HepG2 (cell line): ENCODE measurements at regions not wholly inside any gene's neighbourhood (a gene's known extent, or its start where the extent isn't known, plus 50 kb on each side); places are given as distances from the start of the nearest gene placed in this dataset.
A peak's percentile ranks its signal among the peaks of the same experiment; 100 is the strongest.

Experiments used
- ATAC-seq: fragments of 200-7000 bp; cut with Tn5 transposase; 3 replicates; pipeline ENCODE4 v1.9.1; 2020; ENCODE audit warnings: mild to moderate bottlenecking, moderate library complexity
- BruUV-seq: library from RNA; stranded (reverse); fragments of 400-500 nt; replicated peaks from 2 replicates; lab custom pipeline; 2021; lab: Mats Ljungman, UMichigan
- CTCF ChIA-PET: fragments of 300-600 bp; formaldehyde crosslinking; extraction: SDS; loops from one replicate; lab custom pipeline; 2021; ENCODE audit warnings: low total read pairs, inconsistent platforms, low intra/inter-chr PET ratio; lab: Yijun Ruan, JAX
- POLR2A ChIA-PET: fragments of 350-600 bp; sonication (Branson Sonifier 250); formaldehyde crosslinking; loops from one replicate; lab custom pipeline; 2020; ENCODE audit warnings: antibody characterized with exemption, inconsistent platforms; lab: Yijun Ruan, JAX
- DNase-seq: peaks from one replicate; pipeline ENCODE4 v3.0.0-alpha.2; 2015; ENCODE audit warnings: low spot score
- FAIRE-seq: peaks from 3 replicates; lab custom pipeline; 2011; peaks lifted over from hg19 to GRCh38; lab: Jason Lieb, UNC
- H2AFZ ChIP-seq: one replicate; pipeline ENCODE4 v1.6.1; 2011; ENCODE audit warnings: low read length, inconsistent platforms
- H3K27ac ChIP-seq: fragments of 300-600 bp; 3 replicates; pipeline ENCODE4 v1.8.0; 2011; ENCODE audit warnings: mixed run types, mild to moderate bottlenecking, mixed read lengths, low read length, inconsistent platforms; ENCODE audit not compliant: insufficient read depth; ENCODE audit errors: extremely low read length
- H3K27me3 ChIP-seq, 2 experiments: fragments of 200-600 bp in 1 of 2; 2 replicates in 1 of 2; 3 replicates in 1 of 2; pipeline versions ENCODE4 v1.6.0 to v1.8.0; 2011; ENCODE audit warnings: low read length in 2 of 2, mild to moderate bottlenecking in 2 of 2, moderate library complexity in 2 of 2, inconsistent platforms in 1 of 2; ENCODE audit not compliant: insufficient read depth in 2 of 2, control insufficient read depth in 1 of 2
- H3K36me3 ChIP-seq, 2 experiments: fragments of 200-600 bp in 1 of 2; replicated peaks in 1 of 2; 2 replicates in 1 of 2; 3 replicates in 1 of 2; pipeline versions ENCODE4 v1.5.1 to v1.8.0; 2011; ENCODE audit warnings: low read length in 2 of 2, inconsistent platforms in 1 of 2; ENCODE audit not compliant: insufficient read depth in 2 of 2, control insufficient read depth in 1 of 2
- H3K4me1 ChIP-seq: 2 replicates; pipeline ENCODE4 v1.5.1; 2012; ENCODE audit warnings: low read length, inconsistent platforms; ENCODE audit not compliant: insufficient read depth
- H3K4me2 ChIP-seq: 2 replicates; pipeline ENCODE4 v1.6.0; 2011; ENCODE audit warnings: low read depth, low read length, inconsistent platforms
- H3K4me3 ChIP-seq, 3 experiments: fragments of 200-600 bp in 1 of 3; sonication (generic), shearing (Covaris generic) in 1 of 3; replicated peaks in 1 of 3; 2 replicates each; pipeline ENCODE4 v1.5.1; 2011 to 2016; ENCODE audit warnings: low read length in 3 of 3, inconsistent platforms in 2 of 3, low read depth in 2 of 3, mild to moderate bottlenecking in 2 of 3, control low read depth in 1 of 3, mixed read lengths in 1 of 3; ENCODE audit not compliant: insufficient read depth in 1 of 3
- H3K79me2 ChIP-seq: one replicate; pipeline ENCODE4 v1.6.1; 2011; ENCODE audit warnings: low read length, inconsistent platforms; ENCODE audit not compliant: insufficient read depth
- H3K9ac ChIP-seq: 2 replicates; pipeline ENCODE4 v1.6.0; 2011; ENCODE audit warnings: mild to moderate bottlenecking, low read depth, low read length, inconsistent platforms; ENCODE audit not compliant: insufficient read depth
- H3K9me3 ChIP-seq: 2 replicates; pipeline ENCODE4 v1.5.1; 2012; ENCODE audit warnings: mild to moderate bottlenecking, low read length
- H4K20me1 ChIP-seq: 2 replicates; pipeline ENCODE4 v1.6.0; 2011; ENCODE audit warnings: inconsistent platforms, mild to moderate bottlenecking, low read length, moderate library complexity; ENCODE audit not compliant: insufficient read depth
- HOMEZ ChIP-seq: IDR thresholded peaks from 2 replicates; pipeline ENCODE4 v1.6.1; 2016; ENCODE audit warnings: low read depth
- WGBS: methylation state at CpG from one replicate; pipeline ENCODE4 v1.1.6; 2017; ENCODE audit warnings: low lambda C conversion rate; 5-methylcytosine and 5-hydroxymethylcytosine counted together
- in situ Hi-C: cut with HindIII; loops from 2 replicates; pipeline ENCODE4 v1.10.0; 2017; ENCODE audit warnings: low pct_unique_long_range_greater_than_20kb; ENCODE audit not compliant: extremely low pct_ligation_motif_present
- intact Hi-C: fragments of 100-400 bp; cut with micrococcal nuclease; formaldehyde crosslinking; loops from one replicate; pipeline ENCODE4 v1.10.0; 2022; ENCODE audit not compliant: unreplicated experiment
- TF ChIP-seq, protein P1 (sequence below): sonication (generic); formaldehyde crosslinking; IDR thresholded peaks from 2 replicates; pipeline ENCODE4 v1.4.0; 2020; ENCODE audit warnings: missing genetic modification reagents, borderline replicate concordance
- TF ChIP-seq, protein P2 (sequence below): sonication (generic); formaldehyde crosslinking; IDR thresholded peaks from 2 replicates; pipeline ENCODE4 v1.4.0; 2020; ENCODE audit warnings: missing genetic modification reagents, borderline replicate concordance

GRCh38 chr2:8154270-8154669, 527.6 kb upstream of the ID2 start:
- no peak for ATAC-seq
- Histone ChIP-seq H3K79me2 (no peaks in the 10 kb centered on the region), H3K4me1 (peaks cover 21% of the 10 kb centered on the region), H3K27me3 (no peaks in the 10 kb centered on the region), H3K27ac (no peak overlapping the region), H3K4me2 (no peak overlapping the region), H4K20me1 (no peaks in the 10 kb centered on the region), H3K36me3 (no peaks in the 10 kb centered on the region; a peak in 1 of 5 replicates), H3K9ac (no peak overlapping the region), H3K4me3 (no peak overlapping the region), H2AFZ (no peak overlapping the region), H3K9me3 (no peaks in the 10 kb centered on the region)
- no peak for FAIRE-seq
- TF ChIP-seq, protein P1, sequence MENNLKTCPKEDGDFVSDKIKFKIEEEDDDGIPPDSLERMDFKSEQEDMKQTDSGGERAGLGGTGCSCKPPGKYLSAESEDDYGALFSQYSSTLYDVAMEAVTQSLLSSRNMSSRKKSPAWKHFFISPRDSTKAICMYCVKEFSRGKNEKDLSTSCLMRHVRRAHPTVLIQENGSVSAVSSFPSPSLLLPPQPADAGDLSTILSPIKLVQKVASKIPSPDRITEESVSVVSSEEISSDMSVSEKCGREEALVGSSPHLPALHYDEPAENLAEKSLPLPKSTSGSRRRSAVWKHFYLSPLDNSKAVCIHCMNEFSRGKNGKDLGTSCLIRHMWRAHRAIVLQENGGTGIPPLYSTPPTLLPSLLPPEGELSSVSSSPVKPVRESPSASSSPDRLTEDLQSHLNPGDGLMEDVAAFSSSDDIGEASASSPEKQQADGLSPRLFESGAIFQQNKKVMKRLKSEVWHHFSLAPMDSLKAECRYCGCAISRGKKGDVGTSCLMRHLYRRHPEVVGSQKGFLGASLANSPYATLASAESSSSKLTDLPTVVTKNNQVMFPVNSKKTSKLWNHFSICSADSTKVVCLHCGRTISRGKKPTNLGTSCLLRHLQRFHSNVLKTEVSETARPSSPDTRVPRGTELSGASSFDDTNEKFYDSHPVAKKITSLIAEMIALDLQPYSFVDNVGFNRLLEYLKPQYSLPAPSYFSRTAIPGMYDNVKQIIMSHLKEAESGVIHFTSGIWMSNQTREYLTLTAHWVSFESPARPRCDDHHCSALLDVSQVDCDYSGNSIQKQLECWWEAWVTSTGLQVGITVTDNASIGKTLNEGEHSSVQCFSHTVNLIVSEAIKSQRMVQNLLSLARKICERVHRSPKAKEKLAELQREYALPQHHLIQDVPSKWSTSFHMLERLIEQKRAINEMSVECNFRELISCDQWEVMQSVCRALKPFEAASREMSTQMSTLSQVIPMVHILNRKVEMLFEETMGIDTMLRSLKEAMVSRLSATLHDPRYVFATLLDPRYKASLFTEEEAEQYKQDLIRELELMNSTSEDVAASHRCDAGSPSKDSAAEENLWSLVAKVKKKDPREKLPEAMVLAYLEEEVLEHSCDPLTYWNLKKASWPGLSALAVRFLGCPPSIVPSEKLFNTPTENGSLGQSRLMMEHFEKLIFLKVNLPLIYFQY (CRISPR knock-in tag), result no peak
- TF ChIP-seq HOMEZ (CRISPR knock-in tag), result peak; percentile 19; the same call in 1 of the 2 replicates
- TF ChIP-seq, protein P2, sequence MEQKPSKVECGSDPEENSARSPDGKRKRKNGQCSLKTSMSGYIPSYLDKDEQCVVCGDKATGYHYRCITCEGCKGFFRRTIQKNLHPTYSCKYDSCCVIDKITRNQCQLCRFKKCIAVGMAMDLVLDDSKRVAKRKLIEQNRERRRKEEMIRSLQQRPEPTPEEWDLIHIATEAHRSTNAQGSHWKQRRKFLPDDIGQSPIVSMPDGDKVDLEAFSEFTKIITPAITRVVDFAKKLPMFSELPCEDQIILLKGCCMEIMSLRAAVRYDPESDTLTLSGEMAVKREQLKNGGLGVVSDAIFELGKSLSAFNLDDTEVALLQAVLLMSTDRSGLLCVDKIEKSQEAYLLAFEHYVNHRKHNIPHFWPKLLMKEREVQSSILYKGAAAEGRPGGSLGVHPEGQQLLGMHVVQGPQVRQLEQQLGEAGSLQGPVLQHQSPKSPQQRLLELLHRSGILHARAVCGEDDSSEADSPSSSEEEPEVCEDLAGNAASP (CRISPR knock-in tag), result no peak
- no peak for DNase-seq
- CTCF ChIA-PET, result no interaction called here
- POLR2A ChIA-PET, result no interaction called here
- 90% methylated on average over 7 of the region's 7 CpGs for WGBS
- in situ Hi-C loops (no loop called here), intact Hi-C loops (no loop called here)
- no TSS peak for BruUV-seq
